GM18868 (cell line): ENCODE measurements at regions not wholly inside any gene's neighbourhood (a gene's known extent, or its start where the extent isn't known, plus 50 kb on each side); places are given as distances from the start of the nearest gene placed in this dataset.
A peak's percentile ranks its signal among the peaks of the same experiment; 100 is the strongest.

Experiments
- ATAC-seq: cut with Tn5 transposase; IDR thresholded peaks from one replicate; pipeline ENCODE4 v1.9.1; 2021; ENCODE audit warnings: mild to moderate bottlenecking, moderate library complexity; ENCODE audit not compliant: unreplicated experiment

GRCh38 chr9:71590362-71590761, 178.0 kb downstream of the CEMIP2 start:
- ATAC-seq, result no peak

GRCh38 chr9:71589612-71590011, 178.7 kb downstream of the CEMIP2 start:
- ATAC-seq, result no peak

- ATAC-seq, result no peak
Measured at GRCh38 chr9:71587576-71588362, 180.5 kb downstream of the CEMIP2 start.

- no peak for ATAC-seq
Measured at GRCh38 chr9:71583792-71584191, 184.5 kb downstream of the CEMIP2 start.

- no peak for ATAC-seq
Measured at GRCh38 chr9:71582347-71582746, 186.0 kb downstream of the CEMIP2 start.

- no peak for ATAC-seq
Measured at GRCh38 chr9:71581101-71581500, 187.2 kb downstream of the CEMIP2 start.

- no peak for ATAC-seq
Measured at GRCh38 chr9:71571186-71571585, 197.1 kb downstream of the CEMIP2 start.

GRCh38 chr9:71567890-71568289, 200.4 kb downstream of the CEMIP2 start:
- ATAC-seq, result no peak

- no peak for ATAC-seq
Measured at GRCh38 chr9:71562140-71562539, 206.2 kb downstream of the CEMIP2 start.

GRCh38 chr9:71557310-71557709, 211.0 kb downstream of the CEMIP2 start:
- ATAC-seq, result no peak

- ATAC-seq, result no peak
Measured at GRCh38 chr9:71552480-71552879, 215.8 kb downstream of the CEMIP2 start.

- ATAC-seq, result peak; percentile 95
Measured at GRCh38 chr9:71549023-71549422, 219.3 kb downstream of the CEMIP2 start.

- peak; percentile 50 for ATAC-seq
Measured at GRCh38 chr9:71544464-71544863, 223.8 kb downstream of the CEMIP2 start.

GRCh38 chr9:71541436-71541835, 226.9 kb downstream of the CEMIP2 start:
- ATAC-seq, result no peak

- peak; percentile 81 for ATAC-seq
Measured at GRCh38 chr9:71524996-71525580, 243.2 kb downstream of the CEMIP2 start.

GRCh38 chr9:71524516-71524915, 243.8 kb downstream of the CEMIP2 start:
- no peak for ATAC-seq

- ATAC-seq, result no peak
Measured at GRCh38 chr9:71521132-71521531, 247.2 kb downstream of the CEMIP2 start.

- no peak for ATAC-seq
Measured at GRCh38 chr9:71519098-71519696, 249.1 kb downstream of the CEMIP2 start.

- no peak for ATAC-seq
Measured at GRCh38 chr9:71518045-71518827, 250.1 kb downstream of the CEMIP2 start.

GRCh38 chr9:71515626-71516025, 252.7 kb downstream of the CEMIP2 start:
- no peak for ATAC-seq

GRCh38 chr9:71515107-71515506, 253.2 kb downstream of the CEMIP2 start:
- ATAC-seq, result no peak
